ENCODE measurements at regions not wholly inside any gene's neighbourhood (a gene's known extent, or its start where the extent isn't known, plus 50 kb on each side); places are given as distances from the start of the nearest gene placed in this dataset.

- TF ChIP-seq CTCF (conservative IDR thresholded peaks at IDR 0.05) (no peak), ZFX (IDR thresholded peaks at IDR 0.05) (no peak)
Measured at GRCh38 chr7:49397750-49398149, 375.7 kb upstream of the VWC2 start.

All from C4-2B (cell line).